ENCODE measurements at regions not wholly inside any gene's neighbourhood (a gene's known extent, or its start where the extent isn't known, plus 50 kb on each side); places are given as distances from the start of the nearest gene placed in this dataset.

- H3K79me2 ChIP-seq (ENCODE audit: insufficient read depth, low read length): no peaks in the 10 kb centered on the region
- intact Hi-C loops (cut with micrococcal nuclease): no loop called here
- no peaks in the 10 kb centered on the region for H4K20me1 ChIP-seq (ENCODE audit: insufficient read depth, low read length)
- H3K9me3 ChIP-seq (replicated peaks in 1 of 2; ENCODE audit: control insufficient read depth in 1 of 2, insufficient read depth in 1 of 2, low read length in 2 of 2): peaks cover 0 to 6% of the 10 kb centered on the region in 2 donors
- Mint-ChIP-seq H3K4me1 (no peaks in the 10 kb centered on the region), H3K27me3 (ENCODE audit: low read depth in 3 of 3) (peaks cover 0 to 2% (median 1%) of the 10 kb centered on the region in 3 donors), H3K9me3 (peaks cover 0 to 11% (median 5%) of the 10 kb centered on the region in 7 donors), H3K4me3 (no peak overlapping the region), H3K36me3 (no peaks in the 10 kb centered on the region), H3K27ac (no peak overlapping the region)
- H3K36me3 ChIP-seq (replicated peaks in 1 of 2; ENCODE audit: control insufficient read depth in 1 of 2, insufficient read depth in 2 of 2, low read length in 2 of 2): no peaks in the 10 kb centered on the region
- H3K27me3 ChIP-seq (ENCODE audit: control insufficient read depth in 2 of 2, insufficient read depth in 2 of 2, low read length in 2 of 2): no peaks in the 10 kb centered on the region
- H3K27ac ChIP-seq (ENCODE audit: low read depth in 1 of 2, low read length in 2 of 2): no peak overlapping the region
- DNase-seq: no peak
- H3K4me1 ChIP-seq (ENCODE audit: control insufficient read depth in 1 of 2, insufficient read depth in 2 of 2, low read length in 2 of 2): no peaks in the 10 kb centered on the region
- no peak for TF ChIP-seq CTCF (IDR thresholded peaks at IDR 0.05)
- H3K4me3 ChIP-seq (replicated peaks in 1 of 3; ENCODE audit: low read depth in 2 of 3, low read length in 3 of 3): no peak overlapping the region
- no peak overlapping the region for H3K9ac ChIP-seq (ENCODE audit: insufficient read depth, low read length, poor library complexity, severe bottlenecking)
- H2AFZ ChIP-seq (ENCODE audit: insufficient read depth, low read depth, low read length, poor library complexity, severe bottlenecking): no peak overlapping the region
- WGBS (ENCODE audit: insufficient coverage): no CpG with 5 or more reads among the region's 2 CpGs
- H3K4me2 ChIP-seq (replicated peaks; ENCODE audit: extremely low read depth, low read length, poor library complexity, severe bottlenecking): no peak overlapping the region
These were observed 248.3 kb upstream of the MAD2L1 start for GRCh38 chr4:120314969-120315368.

- DNase-seq: peak; percentile 1 to 12 (median 11)
- Histone ChIP-seq H2AFZ (ENCODE audit: insufficient read depth, low read depth, low read length, poor library complexity, severe bottlenecking) (no peak overlapping the region), H3K4me1 (ENCODE audit: control insufficient read depth in 1 of 2, insufficient read depth in 2 of 2, low read length in 2 of 2) (peaks cover 6 to 12% of the 10 kb centered on the region in 2 donors), H3K36me3 (replicated peaks in 1 of 2; ENCODE audit: control insufficient read depth in 1 of 2, insufficient read depth in 2 of 2, low read length in 2 of 2) (no peaks in the 10 kb centered on the region), H3K9me3 (replicated peaks in 1 of 2; ENCODE audit: control insufficient read depth in 1 of 2, insufficient read depth in 1 of 2, low read length in 2 of 2) (no peaks in the 10 kb centered on the region), H3K4me3 (replicated peaks in 1 of 3; ENCODE audit: low read depth in 2 of 3, low read length in 3 of 3) (peak overlapping the region in 1 of 3 experiments; percentile 31), H3K79me2 (ENCODE audit: insufficient read depth, low read length) (no peaks in the 10 kb centered on the region), H4K20me1 (ENCODE audit: insufficient read depth, low read length) (no peaks in the 10 kb centered on the region), H3K4me2 (replicated peaks; ENCODE audit: extremely low read depth, low read length, poor library complexity, severe bottlenecking) (peak overlapping the region; percentile 51), H3K27me3 (ENCODE audit: control insufficient read depth in 2 of 2, insufficient read depth in 2 of 2, low read length in 2 of 2) (no peaks in the 10 kb centered on the region), H3K27ac (ENCODE audit: low read depth in 1 of 2, low read length in 2 of 2) (peak overlapping the region in 1 of 2 donors; percentile 64), H3K9ac (ENCODE audit: insufficient read depth, low read length, poor library complexity, severe bottlenecking) (no peak overlapping the region)
- H3K36me3 Mint-ChIP-seq: no peaks in the 10 kb centered on the region
- peak overlapping the region in 2 of 7 donors; percentile 26 to 45 for H3K27ac Mint-ChIP-seq
- intact Hi-C loops (cut with micrococcal nuclease): no loop called here
- no peaks in the 10 kb centered on the region for H3K4me1 Mint-ChIP-seq
- H3K4me3 Mint-ChIP-seq: peak overlapping the region in 1 of 2 donors; percentile 7
- TF ChIP-seq CTCF (IDR thresholded peaks at IDR 0.05): no peak
- no CpG with 5 or more reads among the region's 2 CpGs for WGBS (ENCODE audit: insufficient coverage)
- H3K9me3 Mint-ChIP-seq: peaks cover 0 to 7% (median 0%) of the 10 kb centered on the region in 7 donors
- H3K27me3 Mint-ChIP-seq (ENCODE audit: low read depth in 3 of 3): peaks cover 0 to under 1% (median 0%) of the 10 kb centered on the region in 3 donors
These were observed 238.2 kb upstream of the MAD2L1 start for GRCh38 chr4:120304801-120305200.
